ENCODE measurements at regions not wholly inside any gene's neighbourhood (a gene's known extent, or its start where the extent isn't known, plus 50 kb on each side); places are given as distances from the start of the nearest gene placed in this dataset.

- TF ChIP-seq CTCF (IDR thresholded peaks at IDR 0.05; ENCODE audit: insufficient read depth, low read length) (no peak), POLR2AphosphoS5 (IDR thresholded peaks at IDR 0.05; ENCODE audit: low read depth) (no peak), GABPA (IDR thresholded peaks at IDR 0.05; ENCODE audit: low read depth) (no peak)
Observed at GRCh38 chr4:45294464-45294863, 568.1 kb upstream of the GNPDA2 start.
